B cell (primary cell): ENCODE measurements at regions not wholly inside any gene's neighbourhood (a gene's known extent, or its start where the extent isn't known, plus 50 kb on each side); places are given as distances from the start of the nearest gene placed in this dataset.

Experiments used
- ATAC-seq: fragments of 200-7000 bp; cut with Tn5 transposase; one replicate; pipeline ENCODE4 v1.10.0; 2021; ENCODE audit warnings: low read depth, mild to moderate bottlenecking, moderate number of reproducible peaks, moderate library complexity
- CTCF ChIA-PET: fragments of 350-600 bp; sonication (Branson Sonifier 250); formaldehyde crosslinking; loops from one replicate; lab custom pipeline; 2021; ENCODE audit warnings: antibody characterized with exemption, inconsistent platforms; lab: Charles Lee
- POLR2A ChIA-PET: fragments of 350-600 bp; sonication (Branson Sonifier 250); formaldehyde crosslinking; loops from one replicate; lab custom pipeline; 2021; ENCODE audit warnings: antibody characterized with exemption; lab: Charles Lee
- DNase-seq: peaks from one replicate; pipeline ENCODE4 v3.0.0; 2013
- H2AFZ ChIP-seq: 2 replicates; pipeline ENCODE4 v1.6.1; 2012; ENCODE audit warnings: mild to moderate bottlenecking, low read depth, low read length; ENCODE audit not compliant: insufficient read depth, poor library complexity, severe bottlenecking
- H3K27ac ChIP-seq, 2 donors: 1 replicate in 1 of 2; 2 replicates in 1 of 2; pipeline ENCODE4 v1.5.1; 2012 to 2013; ENCODE audit warnings: low read length in 2 of 2, mild to moderate bottlenecking in 2 of 2, moderate library complexity in 1 of 2
- H3K27me3 ChIP-seq, 4 experiments: fragments of 200-600 bp in 1 of 4; sonication (generic) in 1 of 4; replicated peaks in 1 of 4; 1 replicate in 2 of 4; 2 replicates in 2 of 4; pipeline versions ENCODE4 v1.6.1 to v1.7.0; 2013 to 2016; ENCODE audit warnings: low read length in 3 of 4, mild to moderate bottlenecking in 2 of 4, mixed read lengths in 1 of 4, moderate library complexity in 1 of 4; ENCODE audit not compliant: insufficient read depth in 4 of 4, control insufficient read depth in 3 of 4; ENCODE audit errors: control extremely low read depth in 1 of 4
- H3K36me3 ChIP-seq, 2 experiments: replicated peaks in 1 of 2; 1 replicate in 1 of 2; 2 replicates in 1 of 2; pipeline versions ENCODE4 v1.6.1 to v1.7.1; 2013; ENCODE audit warnings: low read length in 1 of 2; ENCODE audit not compliant: insufficient read depth in 2 of 2, control insufficient read depth in 1 of 2; ENCODE audit errors: control extremely low read depth in 1 of 2, extremely low read depth in 1 of 2
- H3K4me1 ChIP-seq, 2 donors: fragments of 200-600 bp in 1 of 2; sonication (generic) in 1 of 2; 1 replicate in 1 of 2; 2 replicates in 1 of 2; pipeline versions ENCODE4 v1.5.1 to v1.6.1; 2013 to 2017; ENCODE audit warnings: low read length in 2 of 2; ENCODE audit not compliant: control insufficient read depth in 2 of 2, insufficient read depth in 2 of 2
- H3K4me2 ChIP-seq: replicated peaks from 2 replicates; pipeline ENCODE3; 2012; ENCODE audit warnings: mild to moderate bottlenecking, low read depth, low read length; ENCODE audit not compliant: poor library complexity, severe bottlenecking
- H3K4me3 ChIP-seq, 5 experiments: fragments of 200-600 bp in 1 of 5; sonication (generic) in 1 of 5; 1 replicate in 3 of 5; 2 replicates in 2 of 5; pipeline versions ENCODE4 v1.5.1 to v1.7.0; 2011 to 2016; ENCODE audit warnings: low read length in 4 of 5, mild to moderate bottlenecking in 4 of 5, low read depth in 2 of 5, control low read depth in 1 of 5, moderate library complexity in 1 of 5; ENCODE audit not compliant: insufficient read depth in 1 of 5; ENCODE audit errors: control extremely low read depth in 1 of 5, extremely low read depth in 1 of 5
- H3K79me2 ChIP-seq: fragments of 200-600 bp; sonication (generic); one replicate; pipeline ENCODE4 v1.6.0; 2016; ENCODE audit warnings: low read length; ENCODE audit not compliant: control insufficient read depth, insufficient read depth
- H3K9ac ChIP-seq: fragments of 200-600 bp; sonication (generic); 2 replicates; pipeline ENCODE4 v1.6.1; 2017; ENCODE audit warnings: mild to moderate bottlenecking, low read length, moderate library complexity
- H3K9me3 ChIP-seq, 3 donors: one replicate each; pipeline versions ENCODE4 v1.6.1 to v1.7.1; 2013; ENCODE audit warnings: low read length in 2 of 3; ENCODE audit not compliant: control insufficient read depth in 2 of 3, insufficient read depth in 1 of 3; ENCODE audit errors: control extremely low read depth in 1 of 3
- H4K20me1 ChIP-seq: 2 replicates; pipeline ENCODE4 v1.6.0; 2012; ENCODE audit warnings: mild to moderate bottlenecking, low read length; ENCODE audit not compliant: insufficient read depth, control insufficient read depth, poor library complexity, severe bottlenecking
- H3K27ac Mint-ChIP-seq: one replicate; pipeline ENCODE4 v1.8.0; 2021; ENCODE audit warnings: mixed read lengths
- H3K27me3 Mint-ChIP-seq: one replicate; pipeline ENCODE4 v1.8.0; 2021; ENCODE audit warnings: mixed read lengths
- H3K4me1 Mint-ChIP-seq: one replicate; pipeline ENCODE4 v1.8.0; 2021; ENCODE audit warnings: mixed read lengths
- H3K4me3 Mint-ChIP-seq: one replicate; pipeline ENCODE4 v1.8.0; 2021; ENCODE audit warnings: mixed read lengths
- H3K9me3 Mint-ChIP-seq: one replicate; pipeline ENCODE4 v1.8.0; 2022; ENCODE audit warnings: mixed read lengths; ENCODE audit not compliant: insufficient read depth
- CTCF ChIP-seq: fragments of 200-600 bp; IDR thresholded peaks from one replicate; pipeline ENCODE4 v1.8.0; 2022; ENCODE audit warnings: antibody characterized with exemption, mild to moderate bottlenecking
- EZH2 ChIP-seq: IDR thresholded peaks from 2 replicates; pipeline ENCODE4 v1.6.1; 2012; ENCODE audit warnings: borderline replicate concordance, low read depth, mild to moderate bottlenecking, moderate library complexity, low read length; ENCODE audit not compliant: insufficient read depth, poor library complexity, severe bottlenecking
- WGBS: methylation state at CpG from one replicate; pipeline ENCODE4 v1.1.5; 2013; ENCODE audit warnings: missing lambda C conversion rate; ENCODE audit not compliant: insufficient coverage; 5-methylcytosine and 5-hydroxymethylcytosine counted together
- intact Hi-C: fragments of 100-400 bp; cut with micrococcal nuclease; formaldehyde crosslinking; loops from one replicate; pipeline ENCODE4 v1.10.0; 2022

- intact Hi-C loops = no loop called here
- H4K20me1 ChIP-seq = no peaks in the 10 kb centered on the region
- no peaks in the 10 kb centered on the region for H3K79me2 ChIP-seq
- H3K27me3 ChIP-seq = no peaks in the 10 kb centered on the region
- no peaks in the 10 kb centered on the region for H3K4me1 ChIP-seq
- TF ChIP-seq EZH2 (no peak), CTCF (no peak)
- ChIA-PET CTCF (no interaction called here), POLR2A (no interaction called here)
- Mint-ChIP-seq H3K4me3 (no peak overlapping the region), H3K27me3 (no peaks in the 10 kb centered on the region), H3K4me1 (no peaks in the 10 kb centered on the region), H3K9me3 (no peaks in the 10 kb centered on the region), H3K27ac (no peak overlapping the region)
- no peaks in the 10 kb centered on the region for H3K9me3 ChIP-seq
- no peak overlapping the region for H3K4me2 ChIP-seq
- no peak for ATAC-seq
- H3K9ac ChIP-seq = no peak overlapping the region
- H3K27ac ChIP-seq = no peak overlapping the region
- H2AFZ ChIP-seq = no peak overlapping the region
- no peak for DNase-seq
- 88% methylated on average over 10 of the region's 11 CpGs for WGBS
- H3K4me3 ChIP-seq = no peak overlapping the region
- H3K36me3 ChIP-seq = no peaks in the 10 kb centered on the region
These were observed 143.3 kb upstream of the GMDS start for GRCh38 chr6:2388554-2389324.

- TF ChIP-seq EZH2 (no peak), CTCF (no peak)
- no peaks in the 10 kb centered on the region for H3K36me3 ChIP-seq
- intact Hi-C loops = no loop called here
- no peak overlapping the region for H3K27ac ChIP-seq
- H3K4me1 ChIP-seq = no peaks in the 10 kb centered on the region
- no peaks in the 10 kb centered on the region for H3K79me2 ChIP-seq
- 70% methylated on average over 2 of the region's 3 CpGs for WGBS
- ChIA-PET CTCF (no interaction called here), POLR2A (no interaction called here)
- H2AFZ ChIP-seq = no peak overlapping the region
- H3K4me3 Mint-ChIP-seq = no peak overlapping the region
- DNase-seq (no peak), ATAC-seq (no peak)
- H3K27me3 Mint-ChIP-seq = no peaks in the 10 kb centered on the region
- no peak overlapping the region for H3K4me2 ChIP-seq
- no peak overlapping the region for H3K9ac ChIP-seq
- no peaks in the 10 kb centered on the region for H3K9me3 Mint-ChIP-seq
- H3K27me3 ChIP-seq = no peaks in the 10 kb centered on the region
- H4K20me1 ChIP-seq = no peaks in the 10 kb centered on the region
- H3K4me3 ChIP-seq = no peak overlapping the region
- no peaks in the 10 kb centered on the region for H3K4me1 Mint-ChIP-seq
- H3K9me3 ChIP-seq = no peaks in the 10 kb centered on the region
- H3K27ac Mint-ChIP-seq = no peak overlapping the region
These were observed 142.0 kb upstream of the GMDS start for GRCh38 chr6:2387445-2387844.
